Heart right ventricle (tissue), 16 donors: ENCODE measurements at regions not wholly inside any gene's neighbourhood (a gene's known extent, or its start where the extent isn't known, plus 50 kb on each side); places are given as distances from the start of the nearest gene placed in this dataset.

ENCODE experiments used
- ATAC-seq, 8 donors: fragments of 200-7000 bp; cut with Tn5 transposase; one replicate each; pipeline ENCODE4 v1.9.1; 2020; ENCODE audit warnings: mild to moderate bottlenecking in 8 of 8, moderate library complexity in 8 of 8, moderate number of reproducible peaks in 1 of 8
- DNase-seq, 2 donors: peaks; one replicate each; pipeline ENCODE4 v3.0.0-alpha.2; 2020
- H3K27ac ChIP-seq, 10 donors: fragments of 200-600 bp; sonication (generic) in 2 of 10; one replicate each; pipeline versions ENCODE4 v1.5.0 to v1.8.0; 2020 to 2022; ENCODE audit warnings: mild to moderate bottlenecking in 3 of 10
- H3K27me3 ChIP-seq, 7 donors: fragments of 200-600 bp; one replicate each; pipeline ENCODE4 v1.8.0; 2021 to 2022; ENCODE audit warnings: mild to moderate bottlenecking in 2 of 7
- H3K36me3 ChIP-seq, 9 donors: fragments of 200-600 bp; sonication (generic) in 1 of 9; one replicate each; pipeline versions ENCODE4 v1.5.0 to v1.8.0; 2020 to 2022; ENCODE audit warnings: mild to moderate bottlenecking in 2 of 9
- H3K4me1 ChIP-seq, 9 donors: fragments of 200-600 bp; sonication (generic) in 1 of 9; one replicate each; pipeline versions ENCODE4 v1.5.0 to v1.8.0; 2020 to 2022; ENCODE audit warnings: mild to moderate bottlenecking in 4 of 9
- H3K4me3 ChIP-seq, 10 donors: fragments of 200-600 bp; sonication (generic) in 2 of 10; one replicate each; pipeline versions ENCODE4 v1.5.0 to v1.8.0; 2020 to 2022; ENCODE audit warnings: mild to moderate bottlenecking in 7 of 10, moderate library complexity in 2 of 10
- H3K9me3 ChIP-seq, 11 donors: fragments of 200-600 bp in 10 of 11; sonication (generic) in 2 of 11; one replicate each; pipeline versions ENCODE4 v1.5.0 to v1.8.0; 2013 to 2022; ENCODE audit warnings: mild to moderate bottlenecking in 2 of 11, control low read depth in 1 of 11, moderate library complexity in 1 of 11
- WGBS, 2 donors: extraction: QIAGEN DNeasy Blood & Tissue Kit; methylation state at CpG; one replicate each; pipeline ENCODE4 v1.1.7; 2013; ENCODE audit warnings: inconsistent platforms in 1 of 2; 5-methylcytosine and 5-hydroxymethylcytosine counted together
- intact Hi-C, 10 donors: fragments of 100-400 bp; cut with DNase I; formaldehyde crosslinking; loops; one replicate each; pipeline versions ENCODE4 v1.11.1 to v1.14.2; 2022
- TF ChIP-seq, protein P1 (sequence below), 9 donors: fragments of 200-600 bp; sonication (generic) in 2 of 9; IDR thresholded peaks; one replicate each; pipeline versions ENCODE4 v1.5.0 to v1.8.0; 2021 to 2022; ENCODE audit warnings: antibody characterized with exemption in 9 of 9, mild to moderate bottlenecking in 5 of 9, moderate library complexity in 1 of 9
- donor health status: Arrhythmogenic right ventricular cardiomyopathy.
- donor health status: ischemic (EF 13 %, LVEDD 7.1; RV severe dilation, severe dysfunction).
- donor health status: healthy with polysubstance abuse.
- donor health status: DM: no; HTN: yes; CAD: no.
- donor health status: DM: no; HTN: no; CAD: no.
- donor health status: ischemic (EF 25% LVEDD 6.9; RV normal size, moderate dysfunction).
- donor health status: ischemic (EF 25% LVEDD 5.7; RV mildly dilated, moderate dysfunction).
- donor health status: healthy.
- donor health status: DM: yes; HTN: yes; CAD: no.
- donor health status: Ischemic cardiomyopathy.
- donor health status: ischemic (EF 35%, LVEDD 5.7; RV mildly dilated, moderate dysfunction).
- donor health status: nonischemic (EF 11% LVEDD 7.7; RV severe dilation, severe dysfunction).
- donor health status: DM: yes; HTN: yes; CAD: no.
- donor health status: PGD.
- donor health status: ischemic (EF 29% LVEDD 5.4; RV normal size, mild dysfunction).
- donor health status: nonischemic (EF 23%, LVEDD 6.1; RV moderate dilation, normal function).

DNA sequence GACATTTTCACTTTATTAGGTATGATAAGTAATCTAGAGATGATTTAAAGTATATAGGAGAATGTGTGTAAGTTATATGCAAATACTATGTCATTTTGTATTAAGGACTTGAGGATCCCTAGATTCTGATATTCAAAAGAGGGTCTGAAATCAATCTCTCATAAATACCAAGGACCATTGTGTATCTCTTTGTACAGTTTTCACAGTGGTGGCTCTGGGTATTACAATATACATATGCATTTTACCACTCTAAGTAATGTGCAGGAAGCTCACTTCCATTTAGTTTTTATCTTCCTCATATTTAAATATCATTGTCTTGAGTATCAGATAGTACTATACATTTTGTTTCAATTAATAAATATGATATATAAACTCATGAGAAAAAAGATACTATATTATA, 862.6 kb upstream of the PCDH20 start:
- intact Hi-C loops: no loop called here
- no peak overlapping the region for H3K4me3 ChIP-seq
- peaks cover 0 to 12% (median 0%) of the 10 kb centered on the region in 11 donors for H3K9me3 ChIP-seq
- no peaks in the 10 kb centered on the region for H3K36me3 ChIP-seq
- ATAC-seq (no peak), DNase-seq (no peak)
- no peaks in the 10 kb centered on the region for H3K4me1 ChIP-seq
- TF ChIP-seq, protein P1, sequence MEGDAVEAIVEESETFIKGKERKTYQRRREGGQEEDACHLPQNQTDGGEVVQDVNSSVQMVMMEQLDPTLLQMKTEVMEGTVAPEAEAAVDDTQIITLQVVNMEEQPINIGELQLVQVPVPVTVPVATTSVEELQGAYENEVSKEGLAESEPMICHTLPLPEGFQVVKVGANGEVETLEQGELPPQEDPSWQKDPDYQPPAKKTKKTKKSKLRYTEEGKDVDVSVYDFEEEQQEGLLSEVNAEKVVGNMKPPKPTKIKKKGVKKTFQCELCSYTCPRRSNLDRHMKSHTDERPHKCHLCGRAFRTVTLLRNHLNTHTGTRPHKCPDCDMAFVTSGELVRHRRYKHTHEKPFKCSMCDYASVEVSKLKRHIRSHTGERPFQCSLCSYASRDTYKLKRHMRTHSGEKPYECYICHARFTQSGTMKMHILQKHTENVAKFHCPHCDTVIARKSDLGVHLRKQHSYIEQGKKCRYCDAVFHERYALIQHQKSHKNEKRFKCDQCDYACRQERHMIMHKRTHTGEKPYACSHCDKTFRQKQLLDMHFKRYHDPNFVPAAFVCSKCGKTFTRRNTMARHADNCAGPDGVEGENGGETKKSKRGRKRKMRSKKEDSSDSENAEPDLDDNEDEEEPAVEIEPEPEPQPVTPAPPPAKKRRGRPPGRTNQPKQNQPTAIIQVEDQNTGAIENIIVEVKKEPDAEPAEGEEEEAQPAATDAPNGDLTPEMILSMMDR (IDR thresholded peaks at IDR 0.05): peak in 1 of 9 donors; percentile 17
- H3K27ac ChIP-seq: no peak overlapping the region
- no peaks in the 10 kb centered on the region for H3K27me3 ChIP-seq

DNA sequence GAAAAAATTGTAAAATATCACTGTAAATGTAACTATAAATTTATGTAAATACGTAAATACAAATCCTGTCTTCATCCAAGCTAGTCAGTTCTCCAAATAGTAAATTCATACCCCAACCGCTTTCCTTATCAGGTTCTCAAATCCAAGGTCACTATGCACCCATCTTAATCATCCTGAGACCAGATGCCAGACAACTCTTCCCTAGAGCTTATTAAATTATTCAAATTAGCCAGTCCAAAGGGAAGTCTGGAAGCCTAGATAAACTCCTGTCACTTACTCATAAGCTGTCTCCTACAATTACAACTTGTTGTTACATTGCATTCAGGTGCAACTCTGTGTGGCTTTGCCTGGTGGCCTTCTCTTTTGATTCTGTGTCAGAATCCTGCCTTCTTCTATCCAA, 836.1 kb upstream of the PCDH20 start:
- H3K4me1 ChIP-seq: no peaks in the 10 kb centered on the region
- H3K27ac ChIP-seq: no peak overlapping the region
- 77 to 85% methylated on average over 2 of the region's 2 CpGs for WGBS, 2 donors
- H3K27me3 ChIP-seq: no peaks in the 10 kb centered on the region
- no peak overlapping the region for H3K4me3 ChIP-seq
- intact Hi-C loops: no loop called here
- DNase-seq (no peak), ATAC-seq (no peak)
- H3K9me3 ChIP-seq: peaks cover 0 to 18% (median 0%) of the 10 kb centered on the region in 11 donors
- H3K36me3 ChIP-seq: no peaks in the 10 kb centered on the region
- TF ChIP-seq, protein P1 (IDR thresholded peaks at IDR 0.05): no peak

DNA sequence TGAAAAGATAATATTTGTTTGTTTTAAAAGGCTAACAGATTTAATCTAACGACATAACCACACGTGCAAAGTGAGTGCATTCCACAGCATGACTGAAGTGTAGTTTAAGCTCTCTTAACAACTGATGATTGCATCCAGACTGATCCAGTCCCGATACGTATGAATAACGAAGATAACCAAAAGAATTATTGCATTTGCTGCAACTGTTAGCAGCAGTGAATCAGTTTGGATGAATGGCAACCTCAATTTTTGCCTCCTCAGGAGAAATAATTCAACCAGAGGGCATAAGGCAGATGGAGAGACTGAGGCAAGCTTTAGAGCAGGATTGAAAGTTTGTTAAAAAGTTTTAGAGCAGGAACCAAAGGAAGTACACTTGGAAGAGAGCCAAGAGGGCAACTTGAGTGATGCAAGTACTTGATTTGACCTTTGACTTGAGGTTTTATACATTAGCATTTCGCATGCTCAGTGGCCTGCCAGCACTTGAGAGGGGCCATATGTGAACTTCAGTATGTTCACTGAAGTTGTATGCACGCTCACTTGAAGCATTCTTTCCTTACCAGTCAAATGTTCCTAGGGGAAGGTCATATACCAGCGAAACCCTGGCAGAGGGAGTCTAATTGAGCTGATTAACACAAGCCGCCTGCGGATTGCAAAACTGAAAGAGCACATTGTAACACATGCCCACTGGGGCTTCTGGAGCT, 835.0 kb upstream of the PCDH20 start:
- H3K27me3 ChIP-seq: no peaks in the 10 kb centered on the region
- no peaks in the 10 kb centered on the region for H3K36me3 ChIP-seq
- intact Hi-C loops: no loop called here
- TF ChIP-seq, protein P1 (IDR thresholded peaks at IDR 0.05): no peak
- H3K9me3 ChIP-seq: peaks cover 0 to 18% (median 0%) of the 10 kb centered on the region in 11 donors
- H3K4me3 ChIP-seq: no peak overlapping the region
- DNase-seq (no peak), ATAC-seq (no peak)
- no peak overlapping the region for H3K27ac ChIP-seq
- H3K4me1 ChIP-seq: no peaks in the 10 kb centered on the region
- WGBS, 2 donors: 53 to 66% methylated on average over 10 of the region's 10 CpGs

DNA sequence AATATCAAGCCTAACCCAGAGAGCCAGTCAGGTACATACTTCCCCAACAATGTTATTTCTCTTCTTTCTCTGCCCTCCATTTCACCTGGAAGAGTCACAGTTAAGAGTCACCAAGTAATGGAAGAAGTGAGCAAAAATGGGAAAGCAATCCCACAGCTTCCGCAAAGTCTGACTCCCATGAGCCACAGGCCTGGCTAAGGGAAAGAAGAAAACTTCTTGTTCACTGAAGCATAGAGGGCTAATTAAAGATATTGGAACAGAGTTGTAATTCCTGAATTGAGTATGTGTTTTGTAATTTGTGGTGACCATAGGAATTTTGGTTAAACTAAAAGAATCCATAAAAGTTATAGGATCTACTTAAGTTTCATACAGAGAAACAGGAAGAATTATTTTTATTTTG, 830.9 kb upstream of the PCDH20 start:
- H3K36me3 ChIP-seq: no peaks in the 10 kb centered on the region
- no peaks in the 10 kb centered on the region for H3K27me3 ChIP-seq
- no peaks in the 10 kb centered on the region for H3K4me1 ChIP-seq
- peaks cover 0 to 7% (median 0%) of the 10 kb centered on the region in 11 donors for H3K9me3 ChIP-seq
- 91 to 96% methylated on average over 1 of the region's 1 CpG for WGBS, 2 donors
- intact Hi-C loops: no loop called here
- DNase-seq (no peak), ATAC-seq (no peak)
- no peak overlapping the region for H3K4me3 ChIP-seq
- TF ChIP-seq, protein P1 (IDR thresholded peaks at IDR 0.05): no peak
- H3K27ac ChIP-seq: no peak overlapping the region
